ENCODE measurements at regions not wholly inside any gene's neighbourhood (a gene's known extent, or its start where the extent isn't known, plus 50 kb on each side); places are given as distances from the start of the nearest gene placed in this dataset.

- TF ChIP-seq RNF2 (IDR thresholded peaks at IDR 0.05; ENCODE audit: borderline replicate concordance, low read depth, low read length, missing control alignments, poor library complexity, severe bottlenecking), result no peak
Measured at GRCh38 chr13:103795892-103796478, 729.8 kb upstream of the SLC10A2 start (continued).
